K562 (cell line): ENCODE measurements at regions not wholly inside any gene's neighbourhood (a gene's known extent, or its start where the extent isn't known, plus 50 kb on each side); places are given as distances from the start of the nearest gene placed in this dataset.
"Not testable (repeated sequence)": the region's sequence is repeated elsewhere in the genome, so short reads cannot be mapped to it uniquely, and the experiment has no call there.

Experiments used
- ATAC-seq: fragments of 200-7000 bp; cut with Tn5 transposase; 3 replicates; pipeline ENCODE4 v1.9.1; 2020; ENCODE audit warnings: moderate library complexity
- BruUV-seq: library from RNA; stranded (reverse); fragments of 400-500 nt; replicated peaks from 2 replicates; lab custom pipeline; 2021; lab: Mats Ljungman, UMichigan
- CTCF ChIA-PET: fragments of 300-600 bp; formaldehyde crosslinking; extraction: SDS; loops from one replicate; lab custom pipeline; 2021; ENCODE audit warnings: low intra/inter-chr PET ratio; lab: Yijun Ruan, JAX
- POLR2A ChIA-PET: fragments of 300-600, 350-650 bp; sonication (Branson Sonifier 250); formaldehyde crosslinking; extraction: SDS; loops from one replicate; lab custom pipeline; 2021; ENCODE audit warnings: antibody characterized with exemption, inconsistent platforms; lab: Yijun Ruan, JAX
- DNase-seq, 4 experiments: peaks; one replicate each; pipeline versions ENCODE4 v3.0.0 to v3.0.0-alpha.2; 2011 to 2018; ENCODE audit warnings: low spot score in 3 of 4, mixed read lengths in 3 of 4; ENCODE audit errors: extremely low read depth in 1 of 4
- FAIRE-seq: peaks from 2 replicates; lab custom pipeline; 2011; peaks lifted over from hg19 to GRCh38; lab: Jason Lieb, UNC
- H2AFZ ChIP-seq: 2 replicates; pipeline ENCODE4 v1.6.0; 2011; ENCODE audit warnings: low read depth, low read length, control low read depth, inconsistent platforms
- H3K27ac ChIP-seq: fragments of 200-600 bp; 3 replicates; pipeline ENCODE4 v1.8.0; 2011; ENCODE audit warnings: low read depth, mild to moderate bottlenecking, control low read depth, inconsistent platforms, low read length, moderate library complexity, mixed read lengths; ENCODE audit errors: extremely low read depth
- H3K27me3 ChIP-seq, 2 experiments: fragments of 300-600 bp in 1 of 2; 2 replicates in 1 of 2; 3 replicates in 1 of 2; pipeline versions ENCODE4 v1.6.0 to v1.8.0; 2011; ENCODE audit warnings: inconsistent platforms in 2 of 2, low read length in 2 of 2, mild to moderate bottlenecking in 1 of 2, mixed read lengths in 1 of 2, moderate library complexity in 1 of 2; ENCODE audit not compliant: control insufficient read depth in 2 of 2, insufficient read depth in 2 of 2
- H3K36me3 ChIP-seq: fragments of 300-600 bp; 3 replicates; pipeline ENCODE4 v1.8.0; 2011; ENCODE audit warnings: mild to moderate bottlenecking, low read length, inconsistent platforms; ENCODE audit not compliant: control insufficient read depth, insufficient read depth
- H3K4me1 ChIP-seq, 2 experiments: fragments of 200-600 bp in 1 of 2; replicated peaks in 1 of 2; 2 replicates in 1 of 2; 3 replicates in 1 of 2; pipeline versions ENCODE4 v1.5.1 to v1.8.0; 2011; ENCODE audit warnings: inconsistent platforms in 2 of 2, low read length in 2 of 2, mild to moderate bottlenecking in 1 of 2, mixed read lengths in 1 of 2, moderate library complexity in 1 of 2; ENCODE audit not compliant: control insufficient read depth in 2 of 2, insufficient read depth in 2 of 2
- H3K4me2 ChIP-seq: 2 replicates; pipeline ENCODE4 v1.6.1; 2011; ENCODE audit warnings: low read length, control low read depth, inconsistent platforms, mixed read lengths; ENCODE audit not compliant: insufficient read depth
- H3K4me3 ChIP-seq: fragments of 200-600 bp; sonication (generic), shearing (Covaris generic); 2 replicates; pipeline ENCODE4 v1.5.1; 2016; ENCODE audit warnings: control low read depth, inconsistent platforms
- H3K79me2 ChIP-seq: fragments of 200-600 bp; 3 replicates; pipeline ENCODE4 v1.8.0; 2011; ENCODE audit warnings: low read length, inconsistent platforms; ENCODE audit not compliant: control insufficient read depth, insufficient read depth
- H3K9ac ChIP-seq, 2 experiments: 2 replicates each; pipeline versions ENCODE4 v1.6.0 to v1.6.1; 2011; ENCODE audit warnings: low read depth in 2 of 2, low read length in 2 of 2, control low read depth in 1 of 2, inconsistent platforms in 1 of 2, mild to moderate bottlenecking in 1 of 2, mixed read lengths in 1 of 2; ENCODE audit not compliant: insufficient read depth in 1 of 2
- H3K9me1 ChIP-seq: one replicate; pipeline ENCODE4 v1.6.0; 2011; ENCODE audit warnings: inconsistent platforms, mild to moderate bottlenecking, low read length, moderate library complexity; ENCODE audit not compliant: control insufficient read depth, insufficient read depth
- H3K9me3 ChIP-seq: replicated peaks from 2 replicates; pipeline ENCODE4 v1.5.1; 2011; ENCODE audit warnings: low read depth, low read length, inconsistent platforms; ENCODE audit not compliant: control insufficient read depth, insufficient read depth
- H4K20me1 ChIP-seq: replicated peaks from 2 replicates; pipeline ENCODE4 v1.6.1; 2011; ENCODE audit warnings: low read length, inconsistent platforms, mixed read lengths; ENCODE audit not compliant: control insufficient read depth, insufficient read depth
- BDP1 ChIP-seq: IDR thresholded peaks from 3 replicates; pipeline ENCODE4 v1.6.1; 2011; ENCODE audit not compliant: insufficient read length, insufficient read depth
- BRD9 ChIP-seq: fragments of 450-650 bp; IDR thresholded peaks from 2 replicates; pipeline ENCODE4 v1.6.1; 2018; ENCODE audit warnings: low read depth; ENCODE audit not compliant: partially characterized antibody
- E2F5 ChIP-seq: sonication (generic); formaldehyde crosslinking; IDR thresholded peaks from 2 replicates; pipeline ENCODE4 v1.8.0; 2022; ENCODE audit warnings: mild to moderate bottlenecking, missing genetic modification reagents
- EHMT2 ChIP-seq: fragments of 450-650 bp; IDR thresholded peaks from 2 replicates; pipeline ENCODE4 v1.6.1; 2018; ENCODE audit warnings: antibody characterized with exemption
- ETV6 ChIP-seq, 3 experiments: fragments of 150-350 bp in 1 of 3; sonication (generic) in 1 of 3; formaldehyde crosslinking in 1 of 3; IDR thresholded peaks; 2 replicates each; pipeline versions ENCODE4 v1.6.1 to v1.8.0; 2014 to 2022; ENCODE audit warnings: borderline replicate concordance in 2 of 3, low read depth in 2 of 3, antibody characterized with exemption in 1 of 3, low read length in 1 of 3, mild to moderate bottlenecking in 1 of 3, missing genetic modification reagents in 1 of 3
- GABPA ChIP-seq: fragments of 200-800 bp; sonication (Bioruptor generic); conservative IDR thresholded peaks from 2 replicates; pipeline ENCODE4 v1.6.1; 2016; ENCODE audit warnings: low read depth, missing genetic modification characterization, missing compliant biosample characterization
- HEY1 ChIP-seq: fragments of 250-450 bp; sonication (Bioruptor Pico); IDR thresholded peaks from 2 replicates; pipeline ENCODE4 v1.5.0; 2020; ENCODE audit warnings: mild to moderate bottlenecking, moderate library complexity, borderline replicate concordance
- KDM1A ChIP-seq, 2 experiments: fragments of 450-650 bp; IDR thresholded peaks; 2 replicates each; pipeline ENCODE4 v1.6.1; 2016; ENCODE audit warnings: mild to moderate bottlenecking in 2 of 2
- KLF1 ChIP-seq: fragments of 450-650 bp; IDR thresholded peaks from 2 replicates; pipeline ENCODE4 v1.6.1; 2016; ENCODE audit warnings: missing genetic modification characterization, missing compliant biosample characterization
- POLR3G ChIP-seq: IDR thresholded peaks from 2 replicates; pipeline ENCODE4 v1.6.1; 2011; ENCODE audit not compliant: insufficient read length, insufficient replicate concordance; ENCODE audit errors: extremely low read depth
- TAF1 ChIP-seq: IDR thresholded peaks from 2 replicates; pipeline ENCODE4 v1.6.1; 2011; ENCODE audit warnings: mild to moderate bottlenecking, low read length, moderate library complexity; ENCODE audit not compliant: insufficient read depth, control insufficient read depth, severe bottlenecking; ENCODE audit errors: extremely low read depth
- ZFP1 ChIP-seq: fragments of 450-650 bp; formaldehyde crosslinking; IDR thresholded peaks from 2 replicates; pipeline ENCODE4 v1.4.0; 2020; ENCODE audit warnings: mild to moderate bottlenecking, mixed read lengths
- ZNF140 ChIP-seq: fragments of 250-450 bp; sonication (Bioruptor Pico); IDR thresholded peaks from 2 replicates; pipeline ENCODE4 v1.8.0; 2021; ENCODE audit warnings: moderate library complexity, mild to moderate bottlenecking, inconsistent platforms
- ZNF311 ChIP-seq: fragments of 250-450 bp; sonication (Bioruptor Pico); IDR thresholded peaks from 2 replicates; pipeline ENCODE4 v1.4.0; 2020; ENCODE audit warnings: mild to moderate bottlenecking, moderate library complexity
- ZNF512 ChIP-seq: IDR thresholded peaks from 2 replicates; pipeline ENCODE4 v1.6.1; 2016; ENCODE audit warnings: missing genetic modification characterization, missing compliant biosample characterization
- WGBS: fragments of 100-300 bp; shearing (Covaris generic); methylation state at CpG from one replicate; pipeline ENCODE4 v1.1.6; 2016; ENCODE audit warnings: low coverage, mixed read lengths; ENCODE audit not compliant: insufficient coverage; ENCODE audit errors: missing lambda C conversion rate; 5-methylcytosine and 5-hydroxymethylcytosine counted together
- in situ Hi-C: fragments of 300-500 bp; cut with MboI; formaldehyde crosslinking; loops from 4 replicates; pipeline ENCODE4 v1.15.0; 2018; ENCODE audit warnings: inconsistent platforms, mixed read lengths
- intact Hi-C: fragments of 100-400 bp; cut with micrococcal nuclease; formaldehyde crosslinking; loops from 2 replicates; pipeline ENCODE4 v1.14.2; 2022

- WGBS: 0% methylated on average over 6 of the region's 6 CpGs
- H3K4me1 ChIP-seq, ATAC-seq, H3K4me2 ChIP-seq, in situ Hi-C loops, H3K4me3 ChIP-seq, DNase-seq, H3K27me3 ChIP-seq, H4K20me1 ChIP-seq, BruUV-seq, CTCF ChIA-PET, intact Hi-C loops, FAIRE-seq, H2AFZ ChIP-seq, H3K9me3 ChIP-seq, H3K9me1 ChIP-seq, H3K36me3 ChIP-seq, H3K9ac ChIP-seq, POLR2A ChIA-PET, H3K27ac ChIP-seq, H3K79me2 ChIP-seq: not testable (repeated sequence)
Measured at GRCh38 chr12:78575208-78575607, 289.4 kb upstream of the SYT1 start.

DNA sequence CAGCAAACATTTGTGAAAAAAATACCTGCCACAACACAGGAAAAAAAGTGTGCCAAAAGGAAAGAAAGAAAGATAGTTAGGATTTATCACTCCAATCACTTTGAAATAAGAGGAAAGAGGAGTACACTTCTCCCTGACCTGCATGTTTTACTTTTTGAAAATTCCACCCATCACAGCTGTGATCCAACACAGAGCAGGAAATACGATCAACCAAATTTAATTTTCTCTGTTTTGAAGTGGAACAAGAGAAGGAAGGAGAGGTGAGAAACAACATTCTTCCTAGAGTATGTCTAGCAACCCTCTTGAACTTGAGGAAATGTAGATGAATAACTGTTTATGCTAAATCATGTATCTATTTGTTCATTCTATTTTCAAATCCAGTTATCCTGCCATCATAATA is 284.7 kb upstream of the SYT1 start:
- H4K20me1 ChIP-seq: no peaks in the 10 kb centered on the region
- TF ChIP-seq TAF1 (no peak), ZFP1 (CRISPR knock-in tag) (no peak), E2F5 (no peak), BRD9 (no peak), GABPA (tag) (no peak), ETV6 (IDR thresholded peaks at IDR 0.05; ENCODE audit: borderline replicate concordance in 1 of 2, low read depth in 2 of 2, low read length in 1 of 2) (no peak), ETV6 (CRISPR knock-in tag; IDR thresholded peaks at IDR 0.05; ENCODE audit: borderline replicate concordance) (no peak), ZNF512 (tag) (no peak), HEY1 (CRISPR knock-in tag) (no peak), ZNF140 (CRISPR knock-in tag) (no peak), BDP1 (no peak), EHMT2 (no peak), ZNF311 (CRISPR knock-in tag) (no peak), POLR3G (no peak), KLF1 (no peak), KDM1A (IDR thresholded peaks at IDR 0.05) (no peak)

More for the DNA sequence above, 284.7 kb upstream of the SYT1 start:
- H3K36me3 ChIP-seq: no peaks in the 10 kb centered on the region
- peaks cover 6% of the 10 kb centered on the region; the same call in 1 of the 2 replicates for H3K9me3 ChIP-seq
- H3K79me2 ChIP-seq: no peaks in the 10 kb centered on the region
- no peak overlapping the region for H3K9ac ChIP-seq
- no peak overlapping the region for H3K4me2 ChIP-seq
- in situ Hi-C loops: no loop called here
- POLR2A ChIA-PET: no interaction called here
- no peak overlapping the region for H3K4me3 ChIP-seq
- intact Hi-C loops: no loop called here
- no TSS peak for BruUV-seq
- CTCF ChIA-PET: no interaction called here
- ATAC-seq (no peak), DNase-seq (no peak), FAIRE-seq (no peak)
- no peak overlapping the region for H2AFZ ChIP-seq
- 0% methylated on average over 1 of the region's 1 CpG for WGBS
- no peaks in the 10 kb centered on the region for H3K4me1 ChIP-seq
- H3K27me3 ChIP-seq: no peaks in the 10 kb centered on the region
- H3K27ac ChIP-seq: no peak overlapping the region
- H3K9me1 ChIP-seq: no peaks in the 10 kb centered on the region
